ENCODE measurements at regions not wholly inside any gene's neighbourhood (a gene's known extent, or its start where the extent isn't known, plus 50 kb on each side); places are given as distances from the start of the nearest gene placed in this dataset.
"Not testable (repeated sequence)": the region's sequence is repeated elsewhere in the genome, so short reads cannot be mapped to it uniquely, and the experiment has no call there.

GRCh38 chr14:22152161-22152870 is 436.7 kb downstream of the DAD1 start:
- DNase-seq (ENCODE audit: low spot score), result no peak

GRCh38 chr14:22151121-22151520 is 437.9 kb downstream of the DAD1 start:
- DNase-seq (ENCODE audit: low spot score), result no peak

GRCh38 chr14:22149058-22149457 is 440.0 kb downstream of the DAD1 start:
- no peak for DNase-seq (ENCODE audit: low spot score)

GRCh38 chr14:22147716-22148115 is 441.3 kb downstream of the DAD1 start:
- no peak for DNase-seq (ENCODE audit: low spot score)

- DNase-seq (ENCODE audit: low spot score), result no peak
These were observed 445.7 kb downstream of the DAD1 start for GRCh38 chr14:22143363-22143762.

GRCh38 chr14:22140633-22141032 is 448.4 kb downstream of the DAD1 start:
- DNase-seq (ENCODE audit: low spot score), result no peak

- DNase-seq (ENCODE audit: low spot score), result no peak
These were observed 457.1 kb downstream of the DAD1 start for GRCh38 chr14:22131749-22132476.

GRCh38 chr14:22124073-22124613 is 450.5 kb upstream of the OR4E1 start:
- DNase-seq (ENCODE audit: low spot score), result no peak

GRCh38 chr14:22122829-22123560 is 449.4 kb upstream of the OR4E1 start:
- DNase-seq (ENCODE audit: low spot score), result no peak

GRCh38 chr14:22122227-22122818 is 448.7 kb upstream of the OR4E1 start:
- no peak for DNase-seq (ENCODE audit: low spot score)

- DNase-seq (ENCODE audit: low spot score), result no peak
These were observed 445.4 kb upstream of the OR4E1 start for GRCh38 chr14:22118899-22119477.

- DNase-seq (ENCODE audit: low spot score), result no peak
These were observed 439.8 kb upstream of the OR4E1 start for GRCh38 chr14:22113401-22113800.

GRCh38 chr14:22112004-22112403 is 438.4 kb upstream of the OR4E1 start:
- DNase-seq (ENCODE audit: low spot score), result peak; percentile 37

- no peak for DNase-seq (ENCODE audit: low spot score)
These were observed 434.1 kb upstream of the OR4E1 start for GRCh38 chr14:22107753-22108152.

- DNase-seq (ENCODE audit: low spot score), result no peak
These were observed 433.4 kb upstream of the OR4E1 start for GRCh38 chr14:22106700-22107697.

- no peak for DNase-seq (ENCODE audit: low spot score)
These were observed 432.0 kb upstream of the OR4E1 start for GRCh38 chr14:22105624-22106006.

GRCh38 chr14:22105006-22105623 is 431.5 kb upstream of the OR4E1 start:
- DNase-seq (ENCODE audit: low spot score), result no peak

GRCh38 chr14:22100764-22101120 is 427.1 kb upstream of the OR4E1 start:
- DNase-seq (ENCODE audit: low spot score), result not testable (repeated sequence)

- peak; percentile 59 for DNase-seq (ENCODE audit: low spot score)
These were observed 426.5 kb upstream of the OR4E1 start for GRCh38 chr14:22099942-22100763.

Measured in activated CD4-positive, alpha-beta T cell treated with anti-CD3 and anti-CD28 coated beads, Interleukin-2, Interleukin-4, amounts not matched to agents 100 ng/mL and 50 ng/mL, durations not matched to agents 16 hours and 8 hours (primary cell).